Epithelial cell of esophagus (primary cell): ENCODE measurements at regions not wholly inside any gene's neighbourhood (a gene's known extent, or its start where the extent isn't known, plus 50 kb on each side); places are given as distances from the start of the nearest gene placed in this dataset.
"Not testable (repeated sequence)": the region's sequence is repeated elsewhere in the genome, so short reads cannot be mapped to it uniquely, and the experiment has no call there.

ENCODE experiments used
- DNase-seq: peaks from one replicate; pipeline ENCODE4 v3.0.0; 2010; ENCODE audit warnings: low read depth
- H3K4me3 ChIP-seq: 2 replicates; pipeline ENCODE4 v1.5.1; 2011; ENCODE audit warnings: mild to moderate bottlenecking, low read length, control low read depth
- CTCF ChIP-seq: IDR thresholded peaks from 2 replicates; pipeline ENCODE4 v1.5.1; 2011; ENCODE audit warnings: low read depth, mild to moderate bottlenecking, low read length, control low read depth, inconsistent platforms; ENCODE audit not compliant: insufficient read depth; ENCODE audit errors: missing control alignments

GRCh38 chr12:92064422-92064821 is 81.2 kb downstream of the BTG1 start:
- DNase-seq = no peak
- no peak for TF ChIP-seq CTCF
- no peak overlapping the region for H3K4me3 ChIP-seq

GRCh38 chr12:92063641-92064040 is 82.0 kb downstream of the BTG1 start:
- H3K4me3 ChIP-seq = no peak overlapping the region
- DNase-seq = no peak
- TF ChIP-seq CTCF = no peak

- H3K4me3 ChIP-seq = no peak overlapping the region
- DNase-seq = no peak
- no peak for TF ChIP-seq CTCF
These were observed 82.8 kb downstream of the BTG1 start for GRCh38 chr12:92062539-92063493.

GRCh38 chr12:92061061-92061460 is 84.6 kb downstream of the BTG1 start:
- no peak for DNase-seq
- TF ChIP-seq CTCF = no peak
- H3K4me3 ChIP-seq = no peak overlapping the region

- no peak overlapping the region for H3K4me3 ChIP-seq
- no peak for TF ChIP-seq CTCF
- peak; percentile 85 for DNase-seq
These were observed 85.7 kb downstream of the BTG1 start for GRCh38 chr12:92059960-92060359.

- no peak overlapping the region for H3K4me3 ChIP-seq
- no peak for TF ChIP-seq CTCF
- DNase-seq = no peak
These were observed 87.0 kb downstream of the BTG1 start for GRCh38 chr12:92058664-92059063.

GRCh38 chr12:92056756-92057155 is 88.9 kb downstream of the BTG1 start:
- DNase-seq, H3K4me3 ChIP-seq: not testable (repeated sequence)
